Naive thymus-derived CD8-positive, alpha-beta T cell (primary cell): ENCODE measurements at regions not wholly inside any gene's neighbourhood (a gene's known extent, or its start where the extent isn't known, plus 50 kb on each side); places are given as distances from the start of the nearest gene placed in this dataset.

Experiments used
- ATAC-seq, 2 donors: fragments of 150-1000 bp; cut with Tn5 transposase in 1 of 2; sonication (Bioruptor Pico), chemical (Tn5 transposase) in 1 of 2; 1 replicate in 1 of 2; 2 replicates in 1 of 2; pipeline ENCODE4 v1.10.0; 2021; ENCODE audit warnings: mild to moderate bottlenecking in 2 of 2, moderate library complexity in 2 of 2
- POLR2A ChIA-PET: fragments of 350-600 bp; sonication (Branson Sonifier 250); formaldehyde crosslinking; loops from one replicate; lab custom pipeline; 2021; ENCODE audit warnings: antibody characterized with exemption; lab: Charles Lee
- DNase-seq, 10 donors: peaks; one replicate each; pipeline versions ENCODE4 v3.0.0 to v3.0.0-alpha.2; 2020 to 2022
- H3K27ac Mint-ChIP-seq, 10 donors: one replicate each; pipeline ENCODE4 v1.8.0; 2020 to 2022; ENCODE audit warnings: mild to moderate bottlenecking in 10 of 10, mixed read lengths in 10 of 10, moderate library complexity in 4 of 10, inconsistent platforms in 1 of 10
- H3K27me3 Mint-ChIP-seq, 5 donors: one replicate each; pipeline ENCODE4 v1.8.0; 2021 to 2022; ENCODE audit warnings: mixed read lengths in 5 of 5
- H3K36me3 Mint-ChIP-seq, 3 donors: one replicate each; pipeline ENCODE4 v1.8.0; 2020 to 2022; ENCODE audit warnings: mixed read lengths in 3 of 3, mild to moderate bottlenecking in 2 of 3, inconsistent platforms in 1 of 3
- H3K4me1 Mint-ChIP-seq, 4 donors: one replicate each; pipeline ENCODE4 v1.8.0; 2021 to 2022; ENCODE audit warnings: mixed read lengths in 4 of 4
- H3K4me3 Mint-ChIP-seq, 10 donors: one replicate each; pipeline ENCODE4 v1.8.0; 2020 to 2022; ENCODE audit warnings: mild to moderate bottlenecking in 10 of 10, mixed read lengths in 10 of 10, moderate library complexity in 6 of 10, inconsistent platforms in 1 of 10
- H3K9me3 Mint-ChIP-seq, 9 donors: one replicate each; pipeline ENCODE4 v1.8.0; 2020 to 2022; ENCODE audit warnings: mixed read lengths in 9 of 9, mild to moderate bottlenecking in 3 of 9, inconsistent platforms in 1 of 9, moderate library complexity in 1 of 9

DNA sequence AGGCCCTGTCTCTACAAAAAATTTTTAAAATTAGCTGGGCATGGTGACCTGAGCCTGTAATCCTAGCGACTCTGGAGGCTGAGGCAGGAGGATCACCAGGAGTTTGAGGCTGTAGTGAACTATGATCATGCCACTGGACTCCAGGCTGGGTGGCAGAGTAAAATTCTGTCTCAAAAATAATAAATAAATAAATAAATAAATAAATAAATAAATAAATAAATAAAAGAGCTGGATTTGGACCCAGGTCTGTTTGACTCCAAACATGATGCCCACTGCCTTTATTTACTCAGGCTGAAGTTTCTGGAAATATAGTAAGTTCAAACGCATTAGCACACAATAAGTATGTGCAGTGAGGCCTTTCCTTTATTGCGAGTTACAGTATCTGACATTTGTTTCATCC is 75.0 kb downstream of the THNSL2 start:
- Mint-ChIP-seq H3K9me3 (peaks cover 0 to 17% (median 7%) of the 10 kb centered on the region in 9 donors), H3K27me3 (peaks cover 0 to 18% (median 3%) of the 10 kb centered on the region in 5 donors), H3K36me3 (no peaks in the 10 kb centered on the region), H3K4me1 (no peaks in the 10 kb centered on the region), H3K27ac (no peak overlapping the region), H3K4me3 (no peak overlapping the region)
- POLR2A ChIA-PET: no interaction called here
- no peak for ATAC-seq
- DNase-seq: no peak

GRCh38 chr2:88239781-88240180 is 69.6 kb downstream of the THNSL2 start:
- H3K9me3 Mint-ChIP-seq: peaks cover 0 to 15% (median 6%) of the 10 kb centered on the region in 9 donors
- H3K27ac Mint-ChIP-seq: peak overlapping the region in 4 of 10 donors; percentile 2 to 94 (median 23)
- ATAC-seq (no peak), DNase-seq (peak in 2 of 10 donors; percentile 9 to 27)
- H3K27me3 Mint-ChIP-seq: peaks cover 0 to 15% (median 4%) of the 10 kb centered on the region in 5 donors
- H3K36me3 Mint-ChIP-seq: no peaks in the 10 kb centered on the region
- peaks cover 0 to 3% (median 0%) of the 10 kb centered on the region in 4 donors for H3K4me1 Mint-ChIP-seq
- POLR2A ChIA-PET: no interaction called here
- peak overlapping the region in 1 of 10 donors; percentile 70 for H3K4me3 Mint-ChIP-seq

DNA sequence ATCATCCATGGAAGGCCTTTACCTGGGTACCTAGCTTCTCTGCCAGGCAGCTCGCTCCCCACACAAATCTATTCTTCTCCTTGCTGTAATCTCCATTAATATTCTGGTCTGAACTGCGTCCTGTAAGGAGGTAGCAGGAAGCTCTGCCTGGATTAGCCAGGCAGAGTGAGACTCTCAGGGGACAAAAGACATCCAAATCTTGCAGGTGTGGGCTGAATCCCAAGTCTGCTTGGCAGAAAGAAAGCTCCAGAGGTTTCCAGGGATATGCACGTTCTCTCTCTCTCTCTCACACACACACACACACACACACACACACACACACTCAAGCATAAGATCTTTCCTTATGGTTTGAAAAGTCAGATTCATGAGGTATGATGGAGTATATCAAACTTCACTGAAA is 66.5 kb downstream of the THNSL2 start:
- POLR2A ChIA-PET: no interaction called here
- H3K4me3 Mint-ChIP-seq: no peak overlapping the region
- no peak overlapping the region for H3K27ac Mint-ChIP-seq
- H3K4me1 Mint-ChIP-seq: peaks cover 0 to 3% (median 0%) of the 10 kb centered on the region in 4 donors
- peaks cover 0 to 5% (median 0%) of the 10 kb centered on the region in 3 donors for H3K36me3 Mint-ChIP-seq
- DNase-seq (no peak), ATAC-seq (no peak)
- no peaks in the 10 kb centered on the region for H3K9me3 Mint-ChIP-seq
- peaks cover 5 to 20% (median 9%) of the 10 kb centered on the region in 5 donors for H3K27me3 Mint-ChIP-seq
